ENCODE measurements at regions not wholly inside any gene's neighbourhood (a gene's known extent, or its start where the extent isn't known, plus 50 kb on each side); places are given as distances from the start of the nearest gene placed in this dataset.
A peak's percentile ranks its signal among the peaks of the same experiment; 100 is the strongest.

DNA sequence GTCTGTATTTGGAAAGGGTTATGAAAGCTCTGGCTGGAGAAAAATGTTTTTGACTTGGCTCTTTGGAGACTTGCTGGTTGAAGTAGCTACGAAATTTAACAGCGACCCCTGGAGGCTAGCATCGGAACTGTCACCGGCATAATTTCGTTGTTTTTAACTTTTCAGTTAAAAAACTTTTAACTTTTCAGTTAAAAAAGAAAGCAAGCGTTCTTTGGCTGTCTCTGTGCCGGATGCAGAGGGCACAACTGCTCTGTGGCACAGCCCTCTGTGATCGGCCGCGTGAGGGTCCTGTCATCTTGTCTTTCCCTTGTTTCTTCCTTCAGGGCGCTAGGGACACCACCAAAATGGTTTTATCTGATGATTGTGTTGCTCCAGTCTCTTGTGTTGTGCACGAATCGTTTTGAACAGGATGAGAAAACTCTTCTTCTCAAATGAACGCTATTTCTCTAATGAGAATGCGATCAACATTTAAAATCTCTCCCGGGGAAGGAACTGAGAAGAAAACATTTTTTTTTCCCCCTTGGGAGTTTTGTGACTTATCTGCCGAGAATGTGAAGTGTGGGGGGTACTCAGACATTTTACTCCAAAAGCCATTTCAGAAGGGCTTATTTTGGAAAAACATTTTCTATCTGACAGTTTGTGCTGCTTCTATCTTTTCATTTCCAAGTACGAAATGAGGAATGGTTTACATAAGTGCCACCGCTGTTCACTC is 57.1 kb downstream of the ADCYAP1 start:
- no peak overlapping the region for H4K8ac ChIP-seq (ENCODE audit: low read depth, low read length)
- H3K27me3 ChIP-seq (ENCODE audit: control insufficient read depth in 3 of 3, insufficient read depth in 3 of 3, low read depth in 1 of 3, low read length in 3 of 3), result peaks cover 0 to 2% (median 0%) of the 10 kb centered on the region in 3 experiments
- no peak overlapping the region for H3K14ac ChIP-seq (ENCODE audit: low read length)
- H2BK5ac ChIP-seq (ENCODE audit: low read length), result no peak overlapping the region
- no peak overlapping the region for H2BK12ac ChIP-seq (ENCODE audit: low read length)
- H3K4me2 ChIP-seq (ENCODE audit: insufficient read depth, low read length, poor library complexity, severe bottlenecking), result peak overlapping the region; percentile 50
- H3K23ac ChIP-seq (ENCODE audit: low read depth, low read length, poor library complexity), result no peak overlapping the region
- WGBS, 2 donors (ENCODE audit: extremely low coverage in 2 of 2, insufficient read length in 2 of 2, insufficient replicate concordance in 1 of 2), result no CpG with 5 or more reads among the region's 19 CpGs
- H3K9me3 ChIP-seq (replicated peaks in 1 of 2; ENCODE audit: control insufficient read depth in 2 of 2, insufficient read depth in 1 of 2, low read depth in 1 of 2, low read length in 2 of 2), result no peaks in the 10 kb centered on the region
- no peak overlapping the region for H2BK15ac ChIP-seq (ENCODE audit: low read length)
- H3K4me1 ChIP-seq (ENCODE audit: control insufficient read depth in 2 of 2, insufficient read depth in 1 of 2, low read depth in 1 of 2, low read length in 2 of 2), result no peaks in the 10 kb centered on the region
- no peaks in the 10 kb centered on the region for H3K36me3 ChIP-seq (replicated peaks in 1 of 2; ENCODE audit: control insufficient read depth in 2 of 2, insufficient read depth in 2 of 2, low read length in 2 of 2)
- H3K27ac ChIP-seq (replicated peaks; ENCODE audit: low read length), result no peak overlapping the region
- no peak overlapping the region for H3K4ac ChIP-seq (ENCODE audit: low read length)
- no peak overlapping the region for H2AK5ac ChIP-seq (ENCODE audit: low read depth, low read length)
- no peak overlapping the region for H3K9ac ChIP-seq (ENCODE audit: low read depth, low read length, poor library complexity)
- H2AFZ ChIP-seq (ENCODE audit: low read length), result peak overlapping the region; percentile 61
- peak overlapping the region; percentile 67 for H3K18ac ChIP-seq (ENCODE audit: low read length)
- peak; percentile 41 for DNase-seq (ENCODE audit: low spot score)
- H3K79me1 ChIP-seq (ENCODE audit: low read depth, low read length), result no peaks in the 10 kb centered on the region
- peak overlapping the region in 1 of 2 donors; percentile 72 for H3K4me3 ChIP-seq (ENCODE audit: low read length in 2 of 2)
- H2BK120ac ChIP-seq (ENCODE audit: low read depth, low read length), result no peak overlapping the region
- H4K91ac ChIP-seq (ENCODE audit: low read depth, low read length, poor library complexity), result no peak overlapping the region

DNA sequence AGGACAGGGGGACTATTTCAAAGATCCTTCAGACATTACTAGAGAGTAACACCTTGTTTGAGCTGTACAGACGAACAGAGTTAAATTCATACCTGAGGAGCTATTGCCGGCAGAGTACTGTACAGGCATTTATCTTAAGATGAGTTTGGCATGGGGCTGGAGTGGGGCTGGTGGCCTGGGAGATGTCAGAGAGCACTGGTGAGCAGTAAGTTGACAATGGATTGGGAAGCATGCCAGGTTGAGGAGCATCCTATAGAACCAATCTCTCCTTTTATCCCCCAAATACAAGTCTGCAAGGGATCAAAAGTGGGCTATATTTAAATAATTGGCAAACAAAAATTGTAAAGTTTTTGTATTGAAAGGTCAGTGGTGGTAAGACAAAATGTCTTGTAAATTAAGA is 58.6 kb downstream of the ADCYAP1 start:
- Histone ChIP-seq H3K18ac (ENCODE audit: low read length) (no peak overlapping the region), H2AFZ (ENCODE audit: low read length) (no peak overlapping the region), H3K9ac (ENCODE audit: low read depth, low read length, poor library complexity) (no peak overlapping the region), H2AK5ac (ENCODE audit: low read depth, low read length) (no peak overlapping the region), H3K4me2 (ENCODE audit: insufficient read depth, low read length, poor library complexity, severe bottlenecking) (no peak overlapping the region), H4K8ac (ENCODE audit: low read depth, low read length) (no peak overlapping the region), H4K91ac (ENCODE audit: low read depth, low read length, poor library complexity) (no peak overlapping the region), H3K9me3 (replicated peaks in 1 of 2; ENCODE audit: control insufficient read depth in 2 of 2, insufficient read depth in 1 of 2, low read depth in 1 of 2, low read length in 2 of 2) (no peaks in the 10 kb centered on the region), H3K27ac (replicated peaks; ENCODE audit: low read length) (no peak overlapping the region), H2BK15ac (ENCODE audit: low read length) (no peak overlapping the region), H3K79me1 (ENCODE audit: low read depth, low read length) (no peaks in the 10 kb centered on the region), H3K4me1 (ENCODE audit: control insufficient read depth in 2 of 2, insufficient read depth in 1 of 2, low read depth in 1 of 2, low read length in 2 of 2) (peaks cover 0 to 2% of the 10 kb centered on the region in 2 donors), H3K4ac (ENCODE audit: low read length) (no peak overlapping the region), H3K4me3 (ENCODE audit: low read length in 2 of 2) (no peak overlapping the region), H2BK12ac (ENCODE audit: low read length) (no peak overlapping the region), H3K14ac (ENCODE audit: low read length) (no peak overlapping the region), H2BK5ac (ENCODE audit: low read length) (no peak overlapping the region), H2BK120ac (ENCODE audit: low read depth, low read length) (no peak overlapping the region), H3K23ac (ENCODE audit: low read depth, low read length, poor library complexity) (no peak overlapping the region), H3K36me3 (replicated peaks in 1 of 2; ENCODE audit: control insufficient read depth in 2 of 2, insufficient read depth in 2 of 2, low read length in 2 of 2) (no peaks in the 10 kb centered on the region), H3K27me3 (ENCODE audit: control insufficient read depth in 3 of 3, insufficient read depth in 3 of 3, low read depth in 1 of 3, low read length in 3 of 3) (peaks cover 0 to 2% (median 0%) of the 10 kb centered on the region in 3 experiments)
- no CpG with 5 or more reads among the region's 2 CpGs for WGBS, 2 donors (ENCODE audit: extremely low coverage in 2 of 2, insufficient read length in 2 of 2, insufficient replicate concordance in 1 of 2)
- DNase-seq (ENCODE audit: low spot score), result no peak

DNA sequence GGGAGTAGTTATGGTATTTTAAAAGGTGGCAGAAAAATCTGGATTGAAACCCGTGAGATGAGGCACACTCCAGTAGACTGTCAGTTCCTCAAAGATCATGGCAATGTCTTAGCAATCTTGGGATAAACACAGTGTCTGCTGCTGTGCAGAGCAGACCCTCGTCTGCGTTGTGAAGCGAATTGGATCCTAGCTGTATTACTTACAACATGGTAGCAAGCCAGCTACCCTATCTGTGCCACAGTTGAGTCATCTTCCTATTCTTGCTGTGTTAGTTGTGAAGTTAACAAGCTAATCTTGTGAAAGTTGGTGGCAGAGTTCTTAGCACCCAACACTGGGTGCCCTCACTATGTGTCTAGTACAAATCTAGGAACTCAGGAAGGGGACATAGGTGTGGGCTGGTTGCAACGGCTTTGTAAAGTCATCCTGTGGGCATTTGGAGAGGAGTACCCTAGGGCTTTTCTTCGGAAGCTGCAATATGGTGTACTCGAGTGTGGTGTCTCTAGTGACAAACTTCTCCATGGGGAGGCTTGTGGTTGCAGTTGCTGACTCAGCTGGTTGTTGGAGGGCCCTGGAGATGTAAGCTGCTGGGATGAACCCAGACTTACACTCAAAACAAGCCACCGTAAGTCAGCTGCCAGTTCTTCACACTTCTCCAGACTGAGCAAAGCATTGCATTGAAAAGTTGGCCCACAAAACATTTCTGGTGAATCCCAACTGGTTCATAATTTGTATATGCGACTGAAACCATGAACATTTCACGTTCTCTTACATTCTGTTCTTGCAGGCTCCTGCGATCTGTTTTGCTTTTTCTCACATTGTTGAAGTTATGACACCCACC is 61.5 kb downstream of the ADCYAP1 start:
- Histone ChIP-seq H3K9ac (ENCODE audit: low read depth, low read length, poor library complexity) (no peak overlapping the region), H2AK5ac (ENCODE audit: low read depth, low read length) (no peak overlapping the region), H3K18ac (ENCODE audit: low read length) (no peak overlapping the region), H2BK5ac (ENCODE audit: low read length) (no peak overlapping the region), H2AFZ (ENCODE audit: low read length) (no peak overlapping the region), H4K91ac (ENCODE audit: low read depth, low read length, poor library complexity) (no peak overlapping the region), H3K4ac (ENCODE audit: low read length) (no peak overlapping the region), H3K23ac (ENCODE audit: low read depth, low read length, poor library complexity) (no peak overlapping the region), H2BK12ac (ENCODE audit: low read length) (no peak overlapping the region), H3K36me3 (replicated peaks in 1 of 2; ENCODE audit: control insufficient read depth in 2 of 2, insufficient read depth in 2 of 2, low read length in 2 of 2) (no peaks in the 10 kb centered on the region), H2BK15ac (ENCODE audit: low read length) (no peak overlapping the region), H3K79me1 (ENCODE audit: low read depth, low read length) (no peaks in the 10 kb centered on the region), H3K9me3 (replicated peaks in 1 of 2; ENCODE audit: control insufficient read depth in 2 of 2, insufficient read depth in 1 of 2, low read depth in 1 of 2, low read length in 2 of 2) (no peaks in the 10 kb centered on the region), H3K27ac (replicated peaks; ENCODE audit: low read length) (no peak overlapping the region), H2BK120ac (ENCODE audit: low read depth, low read length) (no peak overlapping the region), H3K4me1 (ENCODE audit: control insufficient read depth in 2 of 2, insufficient read depth in 1 of 2, low read depth in 1 of 2, low read length in 2 of 2) (peaks cover 0 to 2% of the 10 kb centered on the region in 2 donors), H3K4me3 (ENCODE audit: low read length in 2 of 2) (no peak overlapping the region), H4K8ac (ENCODE audit: low read depth, low read length) (no peak overlapping the region), H3K27me3 (ENCODE audit: control insufficient read depth in 3 of 3, insufficient read depth in 3 of 3, low read depth in 1 of 3, low read length in 3 of 3) (peaks cover 0 to 2% (median 0%) of the 10 kb centered on the region in 3 experiments), H3K14ac (ENCODE audit: low read length) (no peak overlapping the region), H3K4me2 (ENCODE audit: insufficient read depth, low read length, poor library complexity, severe bottlenecking) (no peak overlapping the region)
- DNase-seq (ENCODE audit: low spot score), result no peak
- WGBS, 2 donors (ENCODE audit: extremely low coverage in 2 of 2, insufficient read length in 2 of 2, insufficient replicate concordance in 1 of 2), result no CpG with 5 or more reads among the region's 11 CpGs
